Femur (tissue), 1 donor: ENCODE measurements at regions not wholly inside any gene's neighbourhood (a gene's known extent, or its start where the extent isn't known, plus 50 kb on each side); places are given as distances from the start of the nearest gene placed in this dataset.

Source experiments
- DNase-seq: peaks from one replicate; pipeline ENCODE4 v3.0.0-alpha.2; 2017

- no peak for DNase-seq
Measured at GRCh38 chr6:145305670-145306069, 429.6 kb downstream of the EPM2A start.

- no peak for DNase-seq
Measured at GRCh38 chr6:145306489-145306888, 428.8 kb downstream of the EPM2A start.

GRCh38 chr6:145309842-145310535 lies 425.3 kb downstream of the EPM2A start:
- DNase-seq: no peak

- no peak for DNase-seq
Measured at GRCh38 chr6:145312481-145312880, 422.8 kb downstream of the EPM2A start.

GRCh38 chr6:145313041-145313855 lies 422.1 kb downstream of the EPM2A start:
- DNase-seq: no peak

GRCh38 chr6:145315982-145316600 lies 419.2 kb downstream of the EPM2A start:
- DNase-seq: no peak

GRCh38 chr6:145318952-145319351 lies 416.4 kb downstream of the EPM2A start:
- no peak for DNase-seq

GRCh38 chr6:145319605-145320004 lies 415.7 kb downstream of the EPM2A start:
- DNase-seq: no peak

- no peak for DNase-seq
Measured at GRCh38 chr6:145323646-145324045, 411.7 kb downstream of the EPM2A start.

- DNase-seq: no peak
Measured at GRCh38 chr6:145327586-145327985, 407.7 kb downstream of the EPM2A start.

GRCh38 chr6:145329257-145329656 lies 406.1 kb downstream of the EPM2A start:
- peak; percentile 56 for DNase-seq

- no peak for DNase-seq
Measured at GRCh38 chr6:145331066-145331465, 404.3 kb downstream of the EPM2A start.

- DNase-seq: no peak
Measured at GRCh38 chr6:145332011-145332410, 403.3 kb downstream of the EPM2A start.

- no peak for DNase-seq
Measured at GRCh38 chr6:145336119-145336518, 399.2 kb downstream of the EPM2A start.

GRCh38 chr6:145339089-145339488 lies 396.2 kb downstream of the EPM2A start:
- DNase-seq: no peak

GRCh38 chr6:145340256-145340655 lies 395.1 kb downstream of the EPM2A start:
- DNase-seq: no peak

- DNase-seq: no peak
Measured at GRCh38 chr6:145345094-145345493, 390.2 kb downstream of the EPM2A start.

- no peak for DNase-seq
Measured at GRCh38 chr6:145347216-145347615, 388.1 kb downstream of the EPM2A start.

- no peak for DNase-seq
Measured at GRCh38 chr6:145349950-145350510, 385.3 kb downstream of the EPM2A start.

- DNase-seq: no peak
Measured at GRCh38 chr6:145350928-145351327, 384.4 kb downstream of the EPM2A start.

- DNase-seq: no peak
Measured at GRCh38 chr6:145352382-145353080, 382.8 kb downstream of the EPM2A start.

- DNase-seq: no peak
Measured at GRCh38 chr6:145360865-145361264, 374.5 kb downstream of the EPM2A start.

- no peak for DNase-seq
Measured at GRCh38 chr6:145367149-145367548, 368.2 kb downstream of the EPM2A start.
